Omental fat pad (tissue), 3 donors: ENCODE measurements at regions not wholly inside any gene's neighbourhood (a gene's known extent, or its start where the extent isn't known, plus 50 kb on each side); places are given as distances from the start of the nearest gene placed in this dataset.

Experiments
- ATAC-seq: fragments of 150-250 bp; one replicate; pipeline ENCODE4 v1.9.1; 2016; ENCODE audit warnings: mild to moderate bottlenecking, moderate library complexity; ENCODE audit not compliant: low FRiP score
- DNase-seq: peaks from one replicate; pipeline ENCODE4 v3.0.0-alpha.2; 2019; ENCODE audit warnings: low spot score
- TF ChIP-seq, protein P1 (sequence below), 3 donors: fragments of 450-650 bp; IDR thresholded peaks; one replicate each; pipeline ENCODE4 v1.5.1; 2016 to 2017; ENCODE audit warnings: antibody characterized with exemption in 3 of 3, mild to moderate bottlenecking in 3 of 3, moderate library complexity in 2 of 3

GRCh38 chr21:38741950-38742256, 63.8 kb upstream of the ETS2 start:
- TF ChIP-seq, protein P1, sequence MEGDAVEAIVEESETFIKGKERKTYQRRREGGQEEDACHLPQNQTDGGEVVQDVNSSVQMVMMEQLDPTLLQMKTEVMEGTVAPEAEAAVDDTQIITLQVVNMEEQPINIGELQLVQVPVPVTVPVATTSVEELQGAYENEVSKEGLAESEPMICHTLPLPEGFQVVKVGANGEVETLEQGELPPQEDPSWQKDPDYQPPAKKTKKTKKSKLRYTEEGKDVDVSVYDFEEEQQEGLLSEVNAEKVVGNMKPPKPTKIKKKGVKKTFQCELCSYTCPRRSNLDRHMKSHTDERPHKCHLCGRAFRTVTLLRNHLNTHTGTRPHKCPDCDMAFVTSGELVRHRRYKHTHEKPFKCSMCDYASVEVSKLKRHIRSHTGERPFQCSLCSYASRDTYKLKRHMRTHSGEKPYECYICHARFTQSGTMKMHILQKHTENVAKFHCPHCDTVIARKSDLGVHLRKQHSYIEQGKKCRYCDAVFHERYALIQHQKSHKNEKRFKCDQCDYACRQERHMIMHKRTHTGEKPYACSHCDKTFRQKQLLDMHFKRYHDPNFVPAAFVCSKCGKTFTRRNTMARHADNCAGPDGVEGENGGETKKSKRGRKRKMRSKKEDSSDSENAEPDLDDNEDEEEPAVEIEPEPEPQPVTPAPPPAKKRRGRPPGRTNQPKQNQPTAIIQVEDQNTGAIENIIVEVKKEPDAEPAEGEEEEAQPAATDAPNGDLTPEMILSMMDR (IDR thresholded peaks at IDR 0.05): no peak
- DNase-seq: no peak
- no peak for ATAC-seq

DNA sequence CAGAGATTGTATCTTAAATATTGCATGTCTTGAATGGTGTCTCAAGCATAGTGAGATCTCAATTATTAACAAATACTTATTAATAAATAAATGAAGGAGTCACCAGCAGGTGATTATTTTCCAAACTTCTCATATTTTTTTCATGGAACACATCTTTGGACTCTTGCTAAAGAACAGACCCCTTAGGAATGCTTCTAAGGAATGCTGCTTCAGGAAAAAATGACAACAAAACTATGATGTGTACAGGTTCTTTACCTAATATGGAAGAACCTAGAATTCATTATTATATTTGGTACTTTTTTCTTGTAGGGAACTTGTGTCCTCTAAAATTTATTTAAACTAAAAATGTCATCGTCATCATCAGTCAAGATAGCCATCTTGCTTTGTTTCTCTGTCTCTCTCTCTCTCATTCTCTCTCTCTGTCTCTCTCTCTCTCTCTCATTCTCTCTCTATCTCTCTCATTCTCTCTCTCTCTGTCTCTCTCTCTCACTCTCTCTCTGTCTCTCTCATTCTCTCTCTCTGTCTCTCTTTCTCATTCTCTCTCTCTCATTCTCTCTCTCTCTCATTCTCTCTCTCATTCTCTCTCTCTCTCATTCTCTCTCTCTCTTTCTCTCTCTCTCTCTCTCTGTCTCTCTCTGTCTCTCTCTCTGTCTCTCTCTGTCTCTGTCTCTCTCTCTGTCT, 63.0 kb upstream of the ETS2 start:
- DNase-seq (no peak), ATAC-seq (no peak)
- TF ChIP-seq, protein P1 (IDR thresholded peaks at IDR 0.05): no peak

DNA sequence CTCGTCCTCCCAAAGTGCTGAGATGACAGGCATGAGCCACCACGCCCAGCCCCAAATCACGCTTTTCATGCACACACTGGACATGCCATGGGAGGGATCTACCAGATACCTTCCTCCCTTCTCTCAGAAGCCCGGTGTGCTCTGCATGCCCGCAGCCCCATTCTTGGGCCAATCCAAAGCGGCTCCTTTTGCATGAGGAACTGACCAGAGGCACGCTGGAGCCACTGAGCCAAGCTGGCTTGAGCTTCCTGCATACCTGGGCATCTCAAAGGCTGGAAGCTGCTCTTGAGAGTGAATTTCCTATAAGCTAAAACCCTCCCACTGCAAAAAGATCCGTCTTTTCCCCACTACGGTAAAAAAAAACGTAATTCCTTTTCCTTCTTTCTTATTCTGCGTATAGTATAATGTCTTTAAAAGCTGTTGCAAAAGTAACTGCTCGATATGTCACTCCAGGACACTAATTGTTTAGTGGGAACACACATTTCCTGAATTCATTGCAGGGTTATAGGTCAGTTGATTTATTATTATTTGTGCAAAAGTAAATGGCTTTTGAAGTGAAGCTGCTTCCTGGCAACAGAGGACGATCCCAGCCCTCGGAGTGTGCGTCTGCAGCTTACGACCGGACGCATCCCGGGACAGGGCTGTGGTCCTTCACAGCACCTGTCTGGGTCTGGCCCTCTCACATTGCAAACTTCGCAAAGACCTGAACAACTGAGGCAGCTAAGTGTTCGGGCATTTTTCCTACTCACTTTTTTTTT, 61.8 kb upstream of the ETS2 start:
- TF ChIP-seq, protein P1 (IDR thresholded peaks at IDR 0.05): no peak
- DNase-seq (no peak), ATAC-seq (no peak)

GRCh38 chr21:38744861-38745260, 60.9 kb upstream of the ETS2 start:
- ATAC-seq: no peak
- TF ChIP-seq, protein P1 (IDR thresholded peaks at IDR 0.05): no peak
- no peak for DNase-seq

- no peak for DNase-seq
- TF ChIP-seq, protein P1 (IDR thresholded peaks at IDR 0.05): no peak
- no peak for ATAC-seq
These were observed 57.9 kb upstream of the ETS2 start for GRCh38 chr21:38747810-38748209.

- no peak for ATAC-seq
- TF ChIP-seq, protein P1 (IDR thresholded peaks at IDR 0.05): no peak
- no peak for DNase-seq
These were observed 54.2 kb upstream of the ETS2 start for GRCh38 chr21:38751379-38752050.
